ENCODE measurements at regions not wholly inside any gene's neighbourhood (a gene's known extent, or its start where the extent isn't known, plus 50 kb on each side); places are given as distances from the start of the nearest gene placed in this dataset.

DNA sequence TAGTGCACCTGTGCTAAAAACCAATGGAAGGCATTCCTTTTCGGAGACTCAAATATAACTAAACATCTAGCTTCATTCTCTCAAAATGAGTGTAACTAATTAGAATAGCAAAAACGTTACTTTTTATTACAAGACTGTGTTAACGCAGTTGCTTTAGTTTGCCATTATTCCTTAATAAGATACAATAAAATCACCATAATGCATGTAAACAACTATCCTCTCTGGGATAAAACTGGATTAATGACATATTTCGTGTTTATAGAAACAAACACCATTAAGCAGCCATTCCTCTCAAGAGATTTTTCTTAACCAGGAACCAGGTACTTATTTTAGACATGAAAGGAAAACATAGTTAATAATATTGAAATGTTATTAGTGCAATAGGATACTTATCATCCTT, 512.8 kb upstream of the B3GALT2 start:
- TF ChIP-seq, protein P1, sequence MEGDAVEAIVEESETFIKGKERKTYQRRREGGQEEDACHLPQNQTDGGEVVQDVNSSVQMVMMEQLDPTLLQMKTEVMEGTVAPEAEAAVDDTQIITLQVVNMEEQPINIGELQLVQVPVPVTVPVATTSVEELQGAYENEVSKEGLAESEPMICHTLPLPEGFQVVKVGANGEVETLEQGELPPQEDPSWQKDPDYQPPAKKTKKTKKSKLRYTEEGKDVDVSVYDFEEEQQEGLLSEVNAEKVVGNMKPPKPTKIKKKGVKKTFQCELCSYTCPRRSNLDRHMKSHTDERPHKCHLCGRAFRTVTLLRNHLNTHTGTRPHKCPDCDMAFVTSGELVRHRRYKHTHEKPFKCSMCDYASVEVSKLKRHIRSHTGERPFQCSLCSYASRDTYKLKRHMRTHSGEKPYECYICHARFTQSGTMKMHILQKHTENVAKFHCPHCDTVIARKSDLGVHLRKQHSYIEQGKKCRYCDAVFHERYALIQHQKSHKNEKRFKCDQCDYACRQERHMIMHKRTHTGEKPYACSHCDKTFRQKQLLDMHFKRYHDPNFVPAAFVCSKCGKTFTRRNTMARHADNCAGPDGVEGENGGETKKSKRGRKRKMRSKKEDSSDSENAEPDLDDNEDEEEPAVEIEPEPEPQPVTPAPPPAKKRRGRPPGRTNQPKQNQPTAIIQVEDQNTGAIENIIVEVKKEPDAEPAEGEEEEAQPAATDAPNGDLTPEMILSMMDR (IDR thresholded peaks at IDR 0.05): no peak
- no peak for TF ChIP-seq POLR2A (IDR thresholded peaks at IDR 0.05)

Data from thyroid gland (tissue), 4 donors.